ENCODE measurements at regions not wholly inside any gene's neighbourhood (a gene's known extent, or its start where the extent isn't known, plus 50 kb on each side); places are given as distances from the start of the nearest gene placed in this dataset.
A peak's percentile ranks its signal among the peaks of the same experiment; 100 is the strongest.

GRCh38 chr1:229135773-229136172 lies 135.1 kb upstream of the RAB4A start:
- no peaks in the 10 kb centered on the region for H3K36me3 ChIP-seq
- no peak for ATAC-seq
- WGBS, 4 donors: 59 to 87% (median 72%) methylated on average over 2 of the region's 2 CpGs
- no peak overlapping the region for H3K27ac ChIP-seq
- no peak overlapping the region for H3K4me3 ChIP-seq
- no peak for DNase-seq
- peaks cover 0 to 10% (median 0%) of the 10 kb centered on the region in 9 donors for H3K27me3 ChIP-seq
- peaks cover 0 to 15% (median 0%) of the 10 kb centered on the region in 12 donors for H3K9me3 ChIP-seq
- TF ChIP-seq CTCF (IDR thresholded peaks at IDR 0.05) (no peak), POLR2A (IDR thresholded peaks at IDR 0.05) (no peak)
- peaks cover 0 to 23% (median 0%) of the 10 kb centered on the region in 12 donors for H3K4me1 ChIP-seq
- intact Hi-C loops (cut with DNase I): no loop called here

- intact Hi-C loops (cut with DNase I): no loop called here
- TF ChIP-seq CTCF (IDR thresholded peaks at IDR 0.05) (no peak), POLR2A (IDR thresholded peaks at IDR 0.05) (no peak)
- Histone ChIP-seq H3K27ac (no peak overlapping the region), H3K9me3 (peaks cover 0 to 15% (median 0%) of the 10 kb centered on the region in 12 donors), H3K4me1 (peaks cover 0 to 20% (median 0%) of the 10 kb centered on the region in 12 donors), H3K27me3 (peaks cover 0 to 6% (median 0%) of the 10 kb centered on the region in 9 donors), H3K4me3 (no peak overlapping the region), H3K36me3 (no peaks in the 10 kb centered on the region)
- 38 to 58% (median 46%) methylated on average over 3 of the region's 3 CpGs for WGBS, 4 donors
- ATAC-seq (peak in 1 of 4 donors; percentile 34), DNase-seq (no peak)
These were observed 134.1 kb upstream of the RAB4A start for GRCh38 chr1:229136822-229137221.

DNA sequence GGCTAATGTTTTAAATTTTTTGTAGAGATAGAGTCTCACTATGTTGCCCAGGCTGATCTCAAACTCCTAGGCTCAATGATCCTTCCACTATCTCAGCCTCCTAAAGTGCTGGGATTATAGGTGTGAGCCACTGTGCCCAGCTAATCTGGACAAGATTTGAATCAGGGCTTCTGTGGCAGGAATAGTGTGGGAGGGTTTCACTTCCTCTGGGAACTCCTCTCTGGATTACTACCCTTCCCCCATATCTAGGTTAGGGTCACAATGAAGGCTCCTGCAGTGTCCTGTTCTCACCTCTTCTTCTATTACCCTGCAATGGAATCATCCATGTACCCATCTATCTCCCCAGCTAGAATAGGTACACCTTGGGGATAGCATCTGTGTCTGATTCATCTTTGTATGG lies 133.6 kb upstream of the RAB4A start:
- TF ChIP-seq CTCF (IDR thresholded peaks at IDR 0.05) (no peak), POLR2A (IDR thresholded peaks at IDR 0.05) (no peak)
- ATAC-seq: no peak
- Histone ChIP-seq H3K27me3 (peaks cover 0 to 6% (median 0%) of the 10 kb centered on the region in 9 donors), H3K4me1 (peaks cover 0 to 20% (median 0%) of the 10 kb centered on the region in 12 donors), H3K9me3 (peaks cover 0 to 15% (median 0%) of the 10 kb centered on the region in 12 donors), H3K36me3 (no peaks in the 10 kb centered on the region), H3K27ac (no peak overlapping the region), H3K4me3 (no peak overlapping the region)
- intact Hi-C loops (cut with DNase I): no loop called here
- no peak for DNase-seq

DNA sequence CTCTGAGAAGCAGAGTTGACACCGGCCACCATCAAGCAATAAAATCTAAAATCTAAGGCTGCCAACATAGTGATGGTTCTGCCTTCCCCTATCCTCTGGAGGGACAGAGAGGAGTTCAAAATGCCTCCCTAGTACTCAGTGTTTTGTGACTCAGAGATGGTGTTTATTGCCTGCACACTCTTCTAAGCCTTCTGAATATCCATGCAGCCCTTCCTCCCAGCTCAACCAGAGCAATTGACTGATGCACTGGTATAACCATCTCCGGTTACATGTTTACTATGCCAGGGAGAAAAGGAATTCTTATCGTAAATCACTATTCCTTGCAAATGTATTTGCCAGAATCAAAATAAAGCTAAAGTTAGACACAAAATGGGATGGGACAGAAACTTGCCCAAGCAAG lies 132.9 kb upstream of the RAB4A start:
- no peak for ATAC-seq
- TF ChIP-seq POLR2A (IDR thresholded peaks at IDR 0.05): no peak
- TF ChIP-seq CTCF (IDR thresholded peaks at IDR 0.05): no peak
- no peak for DNase-seq
- Histone ChIP-seq H3K27me3 (peaks cover 0 to 6% (median 0%) of the 10 kb centered on the region in 9 donors), H3K36me3 (no peaks in the 10 kb centered on the region), H3K4me1 (peaks cover 0 to 20% (median 0%) of the 10 kb centered on the region in 12 donors), H3K4me3 (no peak overlapping the region), H3K9me3 (peaks cover 0 to 15% (median 0%) of the 10 kb centered on the region in 12 donors), H3K27ac (no peak overlapping the region)
- intact Hi-C loops (cut with DNase I): no loop called here
- 91 to 93% (median 92%) methylated on average over 3 of the region's 3 CpGs for WGBS, 4 donors
